Mesodermal cell (in vitro differentiated cells): ENCODE measurements at regions not wholly inside any gene's neighbourhood (a gene's known extent, or its start where the extent isn't known, plus 50 kb on each side); places are given as distances from the start of the nearest gene placed in this dataset.
"Not testable (repeated sequence)": the region's sequence is repeated elsewhere in the genome, so short reads cannot be mapped to it uniquely, and the experiment has no call there.

Source experiments
- H3K27ac ChIP-seq: 2 replicates; pipeline ENCODE4 v1.7.0; 2013; ENCODE audit warnings: mild to moderate bottlenecking, low read depth, low read length, moderate library complexity; ENCODE audit not compliant: severe bottlenecking
- H3K36me3 ChIP-seq: 2 replicates; pipeline ENCODE4 v1.7.1; 2013; ENCODE audit warnings: mild to moderate bottlenecking, low read length, moderate library complexity; ENCODE audit not compliant: control insufficient read depth, insufficient read depth
- H3K4me1 ChIP-seq: one replicate; pipeline ENCODE4 v1.7.1; 2013; ENCODE audit warnings: mild to moderate bottlenecking, low read length; ENCODE audit not compliant: insufficient read depth, control insufficient read depth, poor library complexity, severe bottlenecking
- H3K4me3 ChIP-seq: 2 replicates; pipeline ENCODE4 v1.7.0; 2013; ENCODE audit warnings: low read length, control low read depth, mild to moderate bottlenecking; ENCODE audit not compliant: insufficient read depth, poor library complexity, severe bottlenecking; ENCODE audit errors: extremely low read depth
- H3K9me3 ChIP-seq: 2 replicates; pipeline ENCODE4 v1.7.1; 2013; ENCODE audit warnings: mild to moderate bottlenecking, low read length, moderate library complexity; ENCODE audit not compliant: control insufficient read depth
- WGBS, 2 experiments: methylation state at CpG; one replicate each; pipeline ENCODE4 v1.1.5; 2013; ENCODE audit warnings: missing lambda C conversion rate in 2 of 2; ENCODE audit not compliant: insufficient coverage in 2 of 2; 5-methylcytosine and 5-hydroxymethylcytosine counted together

DNA sequence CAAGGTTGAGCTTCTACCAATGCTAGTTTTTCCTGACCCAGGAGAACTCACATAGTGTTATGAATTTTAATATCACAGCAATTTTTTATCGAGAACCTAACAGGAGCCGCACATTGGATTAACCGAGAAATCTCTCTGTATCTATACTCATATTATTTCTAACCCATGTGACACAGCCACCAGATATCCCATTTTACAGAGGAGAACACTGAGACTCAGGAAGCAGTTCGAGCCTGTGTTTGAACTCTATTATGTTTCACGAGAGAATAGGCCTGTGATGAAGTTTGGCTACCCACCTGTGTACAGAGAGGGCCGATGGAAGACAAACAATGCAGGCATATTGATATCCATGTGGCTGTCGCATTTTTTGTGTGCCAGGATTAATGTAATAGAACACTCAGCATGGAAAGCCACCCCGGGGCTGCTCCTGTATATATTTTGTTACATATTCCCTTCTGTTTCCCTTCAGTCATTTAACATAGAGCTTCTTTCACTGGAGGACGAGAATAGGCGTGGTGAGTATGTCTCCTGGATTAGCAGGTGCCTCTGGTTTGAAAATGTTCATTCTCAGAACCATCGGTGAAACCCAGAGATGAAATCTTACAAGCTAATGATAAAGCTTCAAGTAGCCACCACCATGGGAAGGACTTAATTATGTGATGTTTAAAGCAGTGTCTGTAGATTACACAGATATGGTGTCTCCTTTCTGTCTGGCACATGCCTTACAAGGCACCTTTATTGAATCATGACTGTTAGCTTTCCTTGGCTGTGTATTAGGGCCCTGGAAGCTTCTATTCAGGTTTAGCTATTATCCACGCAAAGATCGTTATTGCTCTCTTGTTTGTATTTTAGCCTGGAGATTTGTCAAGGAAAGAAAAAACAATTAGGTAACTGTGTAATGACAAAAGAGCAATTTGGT, 205.4 kb downstream of the BCAS1 start:
- peak overlapping the region; percentile 85 for H3K27ac ChIP-seq
- not testable (repeated sequence) for H3K9me3 ChIP-seq, H3K36me3 ChIP-seq, H3K4me3 ChIP-seq
- peaks cover 41% of the 10 kb centered on the region for H3K4me1 ChIP-seq
- WGBS, 2 experiments = 84 to 93% methylated on average over 4 to 5 of the region's 13 CpGs

DNA sequence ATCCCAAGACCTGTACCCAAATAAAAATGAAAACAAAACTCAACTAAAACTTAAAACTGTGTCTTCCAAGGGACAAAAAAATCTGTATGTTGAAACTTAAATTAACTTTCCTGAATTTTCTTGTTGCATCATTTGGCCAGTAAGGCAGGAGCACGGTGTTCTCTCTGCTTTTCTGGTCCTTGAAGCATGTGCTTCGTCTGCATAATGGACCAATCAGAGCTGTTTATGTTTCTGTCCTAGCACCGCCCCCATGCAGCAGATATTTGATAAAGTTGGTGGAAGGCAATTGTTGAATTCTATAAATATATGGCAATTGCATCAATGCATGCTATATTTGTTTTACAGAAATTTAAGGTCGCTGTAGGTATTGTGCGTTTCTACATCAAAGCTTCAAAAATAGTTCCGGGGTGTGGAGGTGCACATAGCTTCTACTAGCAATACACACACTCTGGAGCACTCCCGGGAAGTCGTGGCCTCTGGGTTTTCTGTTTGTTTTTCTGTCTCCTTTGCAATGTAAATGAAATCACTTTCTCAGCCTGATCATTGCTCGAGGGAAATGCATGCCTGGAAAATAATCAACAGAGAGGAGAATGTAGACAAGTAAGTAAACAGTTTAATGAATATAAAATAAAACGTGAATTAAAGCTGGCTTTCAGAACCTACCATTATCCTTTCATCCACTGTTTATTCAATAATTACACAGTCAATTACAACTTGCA, 206.3 kb downstream of the BCAS1 start:
- H3K27ac ChIP-seq, H3K36me3 ChIP-seq, H3K9me3 ChIP-seq, H3K4me3 ChIP-seq: not testable (repeated sequence)
- peaks cover 33% of the 10 kb centered on the region for H3K4me1 ChIP-seq
- WGBS, 2 experiments = 40 to 59% methylated on average over 2 of the region's 10 CpGs

DNA sequence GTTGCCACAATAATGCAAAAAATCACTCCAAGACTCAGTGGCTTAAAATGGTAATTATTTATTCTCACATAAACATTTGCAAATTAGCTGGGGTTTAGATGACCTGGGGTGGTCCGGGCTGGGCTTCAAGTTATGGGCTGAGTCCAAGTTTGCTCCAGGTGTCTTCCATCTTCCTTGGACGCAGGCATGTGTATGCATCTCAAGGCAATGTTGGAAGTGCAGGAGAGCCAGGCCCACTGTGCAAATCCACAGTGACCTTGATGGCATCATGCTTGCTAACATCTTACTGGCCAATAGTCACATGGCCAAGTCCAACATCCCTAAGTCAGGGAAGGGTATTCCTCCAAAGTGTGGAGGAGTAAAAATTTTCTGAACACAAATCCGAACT, 206.9 kb downstream of the BCAS1 start:
- not testable (repeated sequence) for H3K9me3 ChIP-seq, H3K36me3 ChIP-seq, H3K27ac ChIP-seq, H3K4me3 ChIP-seq
- H3K4me1 ChIP-seq = peaks cover 33% of the 10 kb centered on the region
- 90 to 94% methylated on average over 2 of the region's 3 CpGs for WGBS, 2 experiments

GRCh38 chr20:53863039-53863438, 207.4 kb downstream of the BCAS1 start:
- H3K9me3 ChIP-seq, H3K36me3 ChIP-seq: not testable (repeated sequence)

GRCh38 chr20:53862490-53862889, 207.9 kb downstream of the BCAS1 start:
- WGBS, 2 experiments = 80 to 93% methylated on average over 1 to 3 of the region's 4 CpGs
- not testable (repeated sequence) for H3K4me3 ChIP-seq, H3K9me3 ChIP-seq, H3K27ac ChIP-seq, H3K36me3 ChIP-seq
- peaks cover 27% of the 10 kb centered on the region for H3K4me1 ChIP-seq

More at GRCh38 chr20:53863039-53863438, 207.4 kb downstream of the BCAS1 start:
- H3K4me1 ChIP-seq = peaks cover 32% of the 10 kb centered on the region
- H3K27ac ChIP-seq, H3K4me3 ChIP-seq: not testable (repeated sequence)
- no CpG with 5 or more reads among the region's 5 CpGs for WGBS, 2 experiments

DNA sequence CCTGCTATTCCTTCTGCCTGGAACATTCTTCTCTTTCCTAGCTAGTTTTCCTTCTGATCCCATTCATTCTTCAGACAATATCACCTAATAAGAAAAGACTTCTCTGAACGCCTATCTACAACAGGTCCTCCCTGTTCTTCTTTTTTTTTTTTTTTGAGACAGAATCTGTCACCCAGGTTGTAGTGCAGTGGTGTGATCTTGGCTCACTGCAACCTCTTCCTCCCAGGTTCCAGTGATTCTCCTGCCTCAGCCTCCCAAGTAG, 208.3 kb downstream of the BCAS1 start:
- not testable (repeated sequence) for H3K4me3 ChIP-seq, H3K27ac ChIP-seq, H3K36me3 ChIP-seq, H3K9me3 ChIP-seq
- no CpG with 5 or more reads among the region's 1 CpG for WGBS, 2 experiments
- H3K4me1 ChIP-seq = peaks cover 23% of the 10 kb centered on the region

DNA sequence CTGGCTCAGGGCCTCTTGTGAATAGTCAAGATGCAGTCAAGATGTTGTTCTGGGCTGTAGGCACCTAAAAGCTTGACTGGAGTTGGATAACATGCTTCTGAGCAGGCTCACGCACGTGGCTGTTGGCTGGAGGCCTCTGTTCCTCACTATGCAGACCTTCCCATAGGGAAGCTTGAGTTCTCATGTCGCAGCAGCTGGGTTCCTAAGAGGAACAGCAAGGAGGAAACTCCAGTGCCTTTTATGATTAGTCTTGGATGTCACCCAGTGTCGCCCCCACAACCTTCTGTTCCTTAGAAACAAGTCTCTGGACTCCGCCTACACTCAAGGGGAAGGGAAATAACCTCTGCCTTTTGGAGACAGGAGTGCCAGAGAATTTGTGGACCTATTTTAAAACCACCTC, 210.7 kb downstream of the BCAS1 start:
- Histone ChIP-seq H3K27ac (no peak overlapping the region), H3K4me1 (peaks cover 7% of the 10 kb centered on the region), H3K36me3 (no peaks in the 10 kb centered on the region), H3K4me3 (no peak overlapping the region), H3K9me3 (no peaks in the 10 kb centered on the region)
- WGBS, 2 experiments = 71 to 81% methylated on average over 2 to 3 of the region's 5 CpGs

- H3K4me3 ChIP-seq, H3K9me3 ChIP-seq, H3K36me3 ChIP-seq, H3K4me1 ChIP-seq, H3K27ac ChIP-seq: not testable (repeated sequence)
- WGBS, 2 experiments = 100% methylated on average over 3 to 4 of the region's 5 CpGs
Measured at GRCh38 chr20:53859009-53859408, 211.4 kb downstream of the BCAS1 start.

GRCh38 chr20:53858516-53858915, 211.9 kb downstream of the BCAS1 start:
- not testable (repeated sequence) for H3K4me3 ChIP-seq, H3K36me3 ChIP-seq, H3K4me1 ChIP-seq, H3K27ac ChIP-seq, H3K9me3 ChIP-seq
- WGBS, 2 experiments = 96% methylated on average over 2 of the region's 3 CpGs; no CpG with 5 or more reads in 1 of the 2 experiments

- Histone ChIP-seq H3K4me1 (no peaks in the 10 kb centered on the region), H3K4me3 (no peak overlapping the region), H3K36me3 (no peaks in the 10 kb centered on the region), H3K9me3 (no peaks in the 10 kb centered on the region), H3K27ac (no peak overlapping the region)
- 64 to 69% methylated on average over 4 to 5 of the region's 7 CpGs for WGBS, 2 experiments
Measured at GRCh38 chr20:53857723-53858236, 212.6 kb downstream of the BCAS1 start.
